SK-N-SH treated with all-trans-retinoic acid at 6 μM for 48 hours (cell line): ENCODE measurements at regions not wholly inside any gene's neighbourhood (a gene's known extent, or its start where the extent isn't known, plus 50 kb on each side); places are given as distances from the start of the nearest gene placed in this dataset.

ENCODE experiments used
- BACH2 ChIP-seq: fragments of 250-450 bp; sonication (Bioruptor Pico); IDR thresholded peaks from 2 replicates; pipeline ENCODE4 v1.9.0; 2021; ENCODE audit warnings: mild to moderate bottlenecking, borderline replicate concordance
- ESRRG ChIP-seq: fragments of 250-450 bp; sonication (Bioruptor Pico); IDR thresholded peaks from 2 replicates; pipeline ENCODE4 v1.6.1; 2021; ENCODE audit warnings: mild to moderate bottlenecking
- GLIS3 ChIP-seq: fragments of 250-450 bp; sonication (Bioruptor Pico); IDR thresholded peaks from 2 replicates; pipeline ENCODE4 v1.5.0; 2020; ENCODE audit warnings: mild to moderate bottlenecking, moderate library complexity
- RARB ChIP-seq: fragments of 250-450 bp; sonication (Bioruptor Pico); IDR thresholded peaks from 2 replicates; pipeline ENCODE4 v1.8.0; 2021; ENCODE audit warnings: mild to moderate bottlenecking, moderate library complexity
- TCF4 ChIP-seq: fragments of 250-450 bp; sonication (Bioruptor Pico); IDR thresholded peaks from 2 replicates; pipeline ENCODE4 v1.8.0; 2021; ENCODE audit warnings: mild to moderate bottlenecking, moderate library complexity, borderline replicate concordance
- ZFP30 ChIP-seq: fragments of 450-650 bp; formaldehyde crosslinking; IDR thresholded peaks from 2 replicates; pipeline ENCODE4 v1.5.0; 2022; ENCODE audit warnings: mild to moderate bottlenecking, moderate library complexity
- ZNF8 ChIP-seq: fragments of 450-650 bp; formaldehyde crosslinking; IDR thresholded peaks from 2 replicates; pipeline ENCODE4 v1.5.0; 2020; ENCODE audit warnings: mild to moderate bottlenecking, moderate library complexity
- TF ChIP-seq, protein P1 (sequence below): fragments of 250-450 bp; sonication (Bioruptor Pico); IDR thresholded peaks from 2 replicates; pipeline ENCODE4 v1.5.0; 2020; ENCODE audit warnings: mild to moderate bottlenecking, moderate library complexity
- TF ChIP-seq, protein P2 (sequence below): fragments of 250-450 bp; sonication (Bioruptor Pico); IDR thresholded peaks from 2 replicates; pipeline ENCODE4 v1.8.0; 2020; ENCODE audit warnings: mild to moderate bottlenecking, moderate library complexity, borderline replicate concordance

DNA sequence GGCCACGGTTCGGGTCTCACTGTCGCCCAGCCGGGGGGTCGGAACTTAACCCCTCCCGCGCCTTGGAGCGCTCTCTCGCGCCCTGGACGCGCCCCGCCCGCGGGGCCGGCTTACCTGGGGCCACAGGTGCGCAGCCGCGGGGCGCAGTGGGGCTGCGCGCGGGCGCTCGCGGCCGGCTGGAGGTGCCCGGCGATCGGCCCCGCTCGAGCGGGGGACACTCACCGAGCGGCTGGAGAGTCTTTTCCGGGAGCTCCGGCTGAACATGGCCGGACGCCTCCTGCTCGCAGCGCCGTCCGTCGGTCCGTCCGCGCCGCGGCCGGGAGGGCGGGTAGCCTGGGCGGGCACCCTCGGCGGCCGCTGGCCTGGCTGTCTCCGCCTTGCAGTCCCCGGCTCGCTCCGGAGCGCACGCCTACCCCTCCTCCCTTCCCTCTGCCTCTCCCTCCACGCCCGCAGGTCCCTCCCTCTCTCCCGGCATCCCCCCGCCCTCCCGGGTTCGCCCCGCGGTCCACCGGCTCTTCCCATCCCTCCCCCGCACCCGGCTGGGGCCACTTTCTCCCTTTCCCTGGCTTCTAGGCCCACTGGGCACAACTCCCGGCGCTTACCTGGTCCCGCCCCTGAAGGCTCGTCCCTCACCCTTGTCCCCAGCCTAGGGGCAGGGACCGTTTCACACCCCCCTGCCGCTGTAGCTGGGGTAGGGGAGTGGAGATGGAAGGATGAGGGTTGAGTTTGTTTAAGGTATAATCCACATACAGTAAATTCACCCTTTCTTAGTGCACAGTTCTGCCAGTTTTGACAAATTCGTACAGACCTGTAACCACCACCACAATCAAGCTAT is 220.1 kb upstream of the PRICKLE2 start:
- no peak for TF ChIP-seq TCF4
- no peak for TF ChIP-seq RARB (CRISPR knock-in tag)
- no peak for TF ChIP-seq ZNF8 (CRISPR knock-in tag)
- TF ChIP-seq BACH2 (CRISPR knock-in tag), result no peak
- TF ChIP-seq, protein P1, sequence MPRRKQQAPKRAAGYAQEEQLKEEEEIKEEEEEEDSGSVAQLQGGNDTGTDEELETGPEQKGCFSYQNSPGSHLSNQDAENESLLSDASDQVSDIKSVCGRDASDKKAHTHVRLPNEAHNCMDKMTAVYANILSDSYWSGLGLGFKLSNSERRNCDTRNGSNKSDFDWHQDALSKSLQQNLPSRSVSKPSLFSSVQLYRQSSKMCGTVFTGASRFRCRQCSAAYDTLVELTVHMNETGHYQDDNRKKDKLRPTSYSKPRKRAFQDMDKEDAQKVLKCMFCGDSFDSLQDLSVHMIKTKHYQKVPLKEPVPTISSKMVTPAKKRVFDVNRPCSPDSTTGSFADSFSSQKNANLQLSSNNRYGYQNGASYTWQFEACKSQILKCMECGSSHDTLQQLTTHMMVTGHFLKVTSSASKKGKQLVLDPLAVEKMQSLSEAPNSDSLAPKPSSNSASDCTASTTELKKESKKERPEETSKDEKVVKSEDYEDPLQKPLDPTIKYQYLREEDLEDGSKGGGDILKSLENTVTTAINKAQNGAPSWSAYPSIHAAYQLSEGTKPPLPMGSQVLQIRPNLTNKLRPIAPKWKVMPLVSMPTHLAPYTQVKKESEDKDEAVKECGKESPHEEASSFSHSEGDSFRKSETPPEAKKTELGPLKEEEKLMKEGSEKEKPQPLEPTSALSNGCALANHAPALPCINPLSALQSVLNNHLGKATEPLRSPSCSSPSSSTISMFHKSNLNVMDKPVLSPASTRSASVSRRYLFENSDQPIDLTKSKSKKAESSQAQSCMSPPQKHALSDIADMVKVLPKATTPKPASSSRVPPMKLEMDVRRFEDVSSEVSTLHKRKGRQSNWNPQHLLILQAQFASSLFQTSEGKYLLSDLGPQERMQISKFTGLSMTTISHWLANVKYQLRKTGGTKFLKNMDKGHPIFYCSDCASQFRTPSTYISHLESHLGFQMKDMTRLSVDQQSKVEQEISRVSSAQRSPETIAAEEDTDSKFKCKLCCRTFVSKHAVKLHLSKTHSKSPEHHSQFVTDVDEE (CRISPR knock-in tag), result no peak
- TF ChIP-seq GLIS3, result no peak
- no peak for TF ChIP-seq ESRRG
- TF ChIP-seq ZFP30 (CRISPR knock-in tag), result no peak
- TF ChIP-seq, protein P2, sequence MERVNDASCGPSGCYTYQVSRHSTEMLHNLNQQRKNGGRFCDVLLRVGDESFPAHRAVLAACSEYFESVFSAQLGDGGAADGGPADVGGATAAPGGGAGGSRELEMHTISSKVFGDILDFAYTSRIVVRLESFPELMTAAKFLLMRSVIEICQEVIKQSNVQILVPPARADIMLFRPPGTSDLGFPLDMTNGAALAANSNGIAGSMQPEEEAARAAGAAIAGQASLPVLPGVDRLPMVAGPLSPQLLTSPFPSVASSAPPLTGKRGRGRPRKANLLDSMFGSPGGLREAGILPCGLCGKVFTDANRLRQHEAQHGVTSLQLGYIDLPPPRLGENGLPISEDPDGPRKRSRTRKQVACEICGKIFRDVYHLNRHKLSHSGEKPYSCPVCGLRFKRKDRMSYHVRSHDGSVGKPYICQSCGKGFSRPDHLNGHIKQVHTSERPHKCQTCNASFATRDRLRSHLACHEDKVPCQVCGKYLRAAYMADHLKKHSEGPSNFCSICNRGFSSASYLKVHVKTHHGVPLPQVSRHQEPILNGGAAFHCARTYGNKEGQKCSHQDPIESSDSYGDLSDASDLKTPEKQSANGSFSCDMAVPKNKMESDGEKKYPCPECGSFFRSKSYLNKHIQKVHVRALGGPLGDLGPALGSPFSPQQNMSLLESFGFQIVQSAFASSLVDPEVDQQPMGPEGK (CRISPR knock-in tag), result no peak
